Cardiac fibroblast (primary cell): ENCODE measurements at regions not wholly inside any gene's neighbourhood (a gene's known extent, or its start where the extent isn't known, plus 50 kb on each side); places are given as distances from the start of the nearest gene placed in this dataset.

Experiments
- DNase-seq, 2 donors: peaks; one replicate each; pipeline versions ENCODE4 v3.0.0 to v3.0.0-alpha.2; 2010; ENCODE audit warnings: low read depth in 2 of 2
- H3K4me3 ChIP-seq, 2 donors: replicated peaks in 1 of 2; 1 replicate in 1 of 2; 2 replicates in 1 of 2; pipeline ENCODE4 v1.5.1; 2011; ENCODE audit warnings: low read depth in 2 of 2, low read length in 2 of 2, mild to moderate bottlenecking in 2 of 2, moderate library complexity in 1 of 2
- TF ChIP-seq, protein P1 (sequence below): IDR thresholded peaks from one replicate; pipeline ENCODE4 v1.5.1; 2011; ENCODE audit warnings: low read depth, mild to moderate bottlenecking, low read length, inconsistent platforms

- DNase-seq: no peak
- no peak overlapping the region for H3K4me3 ChIP-seq
Measured at GRCh38 chr11:127818625-127819024, 768.7 kb downstream of the ETS1 start.

GRCh38 chr11:127816962-127817361, 770.4 kb downstream of the ETS1 start:
- TF ChIP-seq, protein P1, sequence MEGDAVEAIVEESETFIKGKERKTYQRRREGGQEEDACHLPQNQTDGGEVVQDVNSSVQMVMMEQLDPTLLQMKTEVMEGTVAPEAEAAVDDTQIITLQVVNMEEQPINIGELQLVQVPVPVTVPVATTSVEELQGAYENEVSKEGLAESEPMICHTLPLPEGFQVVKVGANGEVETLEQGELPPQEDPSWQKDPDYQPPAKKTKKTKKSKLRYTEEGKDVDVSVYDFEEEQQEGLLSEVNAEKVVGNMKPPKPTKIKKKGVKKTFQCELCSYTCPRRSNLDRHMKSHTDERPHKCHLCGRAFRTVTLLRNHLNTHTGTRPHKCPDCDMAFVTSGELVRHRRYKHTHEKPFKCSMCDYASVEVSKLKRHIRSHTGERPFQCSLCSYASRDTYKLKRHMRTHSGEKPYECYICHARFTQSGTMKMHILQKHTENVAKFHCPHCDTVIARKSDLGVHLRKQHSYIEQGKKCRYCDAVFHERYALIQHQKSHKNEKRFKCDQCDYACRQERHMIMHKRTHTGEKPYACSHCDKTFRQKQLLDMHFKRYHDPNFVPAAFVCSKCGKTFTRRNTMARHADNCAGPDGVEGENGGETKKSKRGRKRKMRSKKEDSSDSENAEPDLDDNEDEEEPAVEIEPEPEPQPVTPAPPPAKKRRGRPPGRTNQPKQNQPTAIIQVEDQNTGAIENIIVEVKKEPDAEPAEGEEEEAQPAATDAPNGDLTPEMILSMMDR: no peak
- peak in 1 of 2 donors; percentile 5 for DNase-seq
- no peak overlapping the region for H3K4me3 ChIP-seq

More at GRCh38 chr11:127818625-127819024, 768.7 kb downstream of the ETS1 start:
- TF ChIP-seq, protein P1: no peak

DNA sequence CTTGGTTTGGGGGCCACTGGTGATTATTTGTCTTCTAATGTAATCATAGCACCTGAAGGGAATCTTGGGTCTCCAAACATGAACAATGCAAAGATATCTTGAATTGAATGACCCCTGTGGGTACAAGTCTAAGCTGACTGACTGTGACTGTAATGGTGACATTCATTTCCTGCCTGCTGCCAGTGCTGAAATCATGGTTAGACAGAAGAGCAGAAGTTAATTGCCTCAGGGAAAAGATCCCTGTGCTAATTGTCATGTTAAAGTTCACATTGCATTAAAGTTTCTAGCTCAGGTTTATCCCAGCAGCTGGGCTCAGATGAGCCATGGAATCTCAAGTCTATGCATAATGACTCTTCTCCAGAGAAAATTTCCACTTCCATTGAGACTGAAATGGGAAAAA, 772.0 kb downstream of the ETS1 start:
- no peak overlapping the region for H3K4me3 ChIP-seq
- no peak for DNase-seq
- TF ChIP-seq, protein P1: no peak

DNA sequence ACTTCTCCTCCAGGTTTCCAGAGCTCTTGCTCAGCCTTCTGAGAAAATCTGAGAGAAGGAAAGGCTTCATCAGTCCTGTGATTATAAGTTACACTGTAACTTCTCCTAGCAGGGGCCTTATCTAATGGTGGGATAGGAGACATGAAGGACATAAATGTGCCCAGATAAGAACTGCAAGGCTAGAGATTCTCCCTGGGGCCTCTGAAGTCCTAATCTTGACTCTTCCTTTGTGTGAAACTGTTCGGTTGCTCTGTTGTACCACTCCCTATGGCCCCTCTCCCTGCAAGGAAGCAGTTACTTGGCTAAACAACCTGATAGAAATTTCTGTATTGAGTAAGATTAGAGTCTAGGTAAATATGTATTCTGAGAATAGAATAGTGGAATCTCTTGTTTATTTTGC, 780.9 kb downstream of the ETS1 start:
- no peak for DNase-seq
- TF ChIP-seq, protein P1: no peak
- no peak overlapping the region for H3K4me3 ChIP-seq

DNA sequence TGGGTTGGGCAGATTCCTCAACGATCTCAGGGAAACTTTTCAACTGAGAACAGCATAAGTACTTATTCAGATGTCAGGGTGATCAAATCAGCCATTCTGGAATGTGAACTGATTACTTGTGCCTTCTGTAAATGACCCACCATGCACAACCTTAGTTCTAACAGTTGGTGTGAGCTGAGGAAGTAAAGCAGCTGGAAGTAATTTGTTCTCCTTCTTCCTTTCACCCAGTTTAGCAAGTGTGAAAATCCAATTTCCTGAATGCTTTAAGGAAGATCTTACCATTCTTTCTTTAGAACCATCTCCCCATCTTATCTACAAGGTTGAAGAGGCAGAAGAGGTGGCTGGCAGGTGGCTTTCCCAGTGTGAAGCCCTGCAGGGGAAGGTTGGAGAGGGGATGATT, 781.6 kb downstream of the ETS1 start:
- TF ChIP-seq, protein P1: no peak
- no peak for DNase-seq
- H3K4me3 ChIP-seq: no peak overlapping the region

GRCh38 chr11:127804747-127805400, 782.5 kb downstream of the ETS1 start:
- TF ChIP-seq, protein P1: no peak
- DNase-seq: no peak
- no peak overlapping the region for H3K4me3 ChIP-seq

GRCh38 chr11:127803755-127804154, 783.6 kb downstream of the ETS1 start:
- no peak for DNase-seq
- TF ChIP-seq, protein P1: no peak
- no peak overlapping the region for H3K4me3 ChIP-seq
